Thymus (tissue), 11 donors: ENCODE measurements at regions not wholly inside any gene's neighbourhood (a gene's known extent, or its start where the extent isn't known, plus 50 kb on each side); places are given as distances from the start of the nearest gene placed in this dataset.

Experiments
- DNase-seq, 9 donors: peaks; one replicate each; pipeline ENCODE4 v3.0.0-alpha.2; 2013; ENCODE audit warnings: low spot score in 9 of 9, low read depth in 6 of 9, missing footprints in 1 of 9
- H3K27ac ChIP-seq, 2 donors: one replicate each; pipeline ENCODE4 v1.5.1; 2013; ENCODE audit warnings: control low read depth in 1 of 2, low read depth in 1 of 2, low read length in 1 of 2, mild to moderate bottlenecking in 1 of 2, moderate library complexity in 1 of 2
- H3K27me3 ChIP-seq, 2 donors: one replicate each; pipeline ENCODE4 v1.5.1; 2013; ENCODE audit warnings: low read length in 1 of 2; ENCODE audit not compliant: control insufficient read depth in 2 of 2, insufficient read depth in 1 of 2
- H3K36me3 ChIP-seq, 2 donors: one replicate each; pipeline ENCODE4 v1.5.1; 2013; ENCODE audit warnings: low read length in 1 of 2, mild to moderate bottlenecking in 1 of 2, moderate library complexity in 1 of 2; ENCODE audit not compliant: control insufficient read depth in 2 of 2, insufficient read depth in 2 of 2
- H3K4me1 ChIP-seq, 2 donors: one replicate each; pipeline ENCODE4 v1.5.1; 2013; ENCODE audit warnings: low read length in 2 of 2; ENCODE audit not compliant: control insufficient read depth in 2 of 2, insufficient read depth in 2 of 2
- H3K4me3 ChIP-seq, 2 donors: one replicate each; pipeline ENCODE4 v1.5.1; 2013; ENCODE audit warnings: low read length in 2 of 2, control low read depth in 1 of 2, mild to moderate bottlenecking in 1 of 2
- H3K9me3 ChIP-seq, 2 donors: one replicate each; pipeline ENCODE4 v1.5.1; 2013; ENCODE audit warnings: low read length in 1 of 2, mild to moderate bottlenecking in 1 of 2; ENCODE audit not compliant: control insufficient read depth in 2 of 2, insufficient read depth in 1 of 2
- WGBS: extraction: QIAGEN DNeasy Blood & Tissue Kit; methylation state at CpG from one replicate; pipeline ENCODE4 v1.1.7; 2013; 5-methylcytosine and 5-hydroxymethylcytosine counted together
- donor health status: healthy.

GRCh38 chr14:89500303-89500702 lies 83.3 kb upstream of the FOXN3 start:
- H3K4me1 ChIP-seq: peaks cover 2 to 3% of the 10 kb centered on the region in 2 donors
- no peak overlapping the region for H3K4me3 ChIP-seq
- no peaks in the 10 kb centered on the region for H3K27me3 ChIP-seq
- no peak for DNase-seq
- WGBS: 97% methylated on average over 3 of the region's 3 CpGs
- no peaks in the 10 kb centered on the region for H3K9me3 ChIP-seq
- peaks cover 4 to 6% of the 10 kb centered on the region in 2 donors for H3K36me3 ChIP-seq
- H3K27ac ChIP-seq: no peak overlapping the region

GRCh38 chr14:89498878-89499277 lies 81.8 kb upstream of the FOXN3 start:
- Histone ChIP-seq H3K27me3 (no peaks in the 10 kb centered on the region), H3K27ac (no peak overlapping the region), H3K36me3 (peaks cover 4 to 6% of the 10 kb centered on the region in 2 donors), H3K4me1 (no peaks in the 10 kb centered on the region), H3K9me3 (no peaks in the 10 kb centered on the region), H3K4me3 (no peak overlapping the region)
- no peak for DNase-seq
- WGBS: 99% methylated on average over 7 of the region's 7 CpGs

DNA sequence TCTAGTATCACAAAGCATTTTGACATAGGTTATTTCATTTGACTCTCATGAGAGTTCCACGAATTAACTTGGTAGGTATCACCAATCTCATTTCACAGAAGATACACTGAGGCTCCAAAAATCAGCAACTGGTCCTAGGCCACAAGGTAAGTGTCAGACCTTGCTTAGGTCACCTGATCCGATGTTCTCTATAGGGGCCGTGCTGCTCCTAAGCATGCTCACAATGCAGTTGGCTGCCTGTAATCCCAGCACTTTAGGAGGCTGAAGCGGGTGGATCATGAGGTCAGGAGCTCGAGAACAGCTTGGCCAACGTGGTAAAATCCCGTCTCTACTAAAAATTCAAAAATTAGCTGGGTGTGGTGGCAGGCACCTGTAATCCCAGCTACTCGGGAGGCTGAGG lies 78.7 kb upstream of the FOXN3 start:
- Histone ChIP-seq H3K27ac (no peak overlapping the region), H3K36me3 (peaks cover 2 to 6% of the 10 kb centered on the region in 2 donors), H3K4me3 (no peak overlapping the region), H3K9me3 (no peaks in the 10 kb centered on the region), H3K27me3 (no peaks in the 10 kb centered on the region), H3K4me1 (no peaks in the 10 kb centered on the region)
- DNase-seq: no peak
- WGBS: 98% methylated on average over 8 of the region's 8 CpGs

- Histone ChIP-seq H3K36me3 (no peaks in the 10 kb centered on the region), H3K9me3 (no peaks in the 10 kb centered on the region), H3K4me3 (no peak overlapping the region), H3K27me3 (no peaks in the 10 kb centered on the region), H3K27ac (no peak overlapping the region), H3K4me1 (no peaks in the 10 kb centered on the region)
- 93% methylated on average over 11 of the region's 11 CpGs for WGBS
- DNase-seq: no peak
Measured at GRCh38 chr14:89493877-89494634, 77.0 kb upstream of the FOXN3 start.

DNA sequence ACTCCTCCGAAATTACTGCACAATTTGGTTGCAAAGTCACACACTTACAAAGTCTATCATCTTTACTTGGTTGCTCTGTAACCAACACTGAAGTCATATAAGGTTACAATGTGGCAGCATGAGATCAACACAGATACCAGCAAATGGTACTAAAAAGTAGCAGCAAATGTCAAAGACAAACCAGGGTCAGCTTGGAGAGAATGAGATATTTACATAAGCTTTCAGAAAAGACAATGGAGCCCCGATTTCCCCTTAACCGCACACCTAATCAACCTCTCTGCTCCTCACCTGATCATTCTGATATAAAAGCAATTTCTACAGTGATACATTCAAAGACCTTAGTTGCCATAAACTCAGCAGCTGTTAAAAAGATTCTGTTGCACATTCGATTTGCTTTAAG lies 76.4 kb upstream of the FOXN3 start:
- Histone ChIP-seq H3K27me3 (no peaks in the 10 kb centered on the region), H3K27ac (no peak overlapping the region), H3K36me3 (no peaks in the 10 kb centered on the region), H3K9me3 (no peaks in the 10 kb centered on the region), H3K4me3 (no peak overlapping the region), H3K4me1 (no peaks in the 10 kb centered on the region)
- WGBS: 96% methylated on average over 4 of the region's 4 CpGs
- no peak for DNase-seq

DNA sequence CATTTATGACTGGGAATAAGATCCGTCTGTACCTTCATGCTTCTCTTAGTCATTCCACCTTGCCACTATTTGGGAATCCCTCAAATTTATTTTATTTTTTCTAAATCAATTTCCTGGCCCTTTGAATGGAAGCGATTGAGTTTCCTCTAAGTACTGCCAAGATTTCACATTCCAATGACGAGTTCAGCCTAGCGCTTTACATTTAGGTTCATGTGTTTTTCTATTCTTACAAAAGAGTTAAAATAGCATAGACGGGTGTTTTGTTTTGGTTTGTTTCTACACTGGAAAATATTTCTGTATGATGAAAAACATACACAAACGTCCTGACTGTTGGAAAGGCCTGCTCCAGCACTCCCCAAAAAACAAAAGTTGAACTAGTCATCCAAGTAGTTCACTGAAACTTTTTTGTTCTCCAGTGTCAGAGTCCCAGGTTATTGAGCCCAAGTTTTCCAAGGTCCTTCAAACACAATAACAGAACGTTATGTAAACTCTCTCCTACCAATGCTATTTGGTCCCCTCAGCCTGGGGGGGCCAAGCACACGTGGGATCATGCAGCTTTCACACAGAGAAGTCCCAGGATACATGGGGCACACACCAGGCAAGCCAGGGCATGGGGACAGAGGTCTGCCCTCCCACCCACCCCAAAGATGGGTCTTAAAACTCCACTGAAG lies 74.8 kb upstream of the FOXN3 start:
- no peaks in the 10 kb centered on the region for H3K9me3 ChIP-seq
- WGBS: 93% methylated on average over 8 of the region's 8 CpGs
- no peak overlapping the region for H3K27ac ChIP-seq
- H3K4me3 ChIP-seq: no peak overlapping the region
- no peaks in the 10 kb centered on the region for H3K4me1 ChIP-seq
- DNase-seq: no peak
- no peaks in the 10 kb centered on the region for H3K36me3 ChIP-seq
- no peaks in the 10 kb centered on the region for H3K27me3 ChIP-seq

DNA sequence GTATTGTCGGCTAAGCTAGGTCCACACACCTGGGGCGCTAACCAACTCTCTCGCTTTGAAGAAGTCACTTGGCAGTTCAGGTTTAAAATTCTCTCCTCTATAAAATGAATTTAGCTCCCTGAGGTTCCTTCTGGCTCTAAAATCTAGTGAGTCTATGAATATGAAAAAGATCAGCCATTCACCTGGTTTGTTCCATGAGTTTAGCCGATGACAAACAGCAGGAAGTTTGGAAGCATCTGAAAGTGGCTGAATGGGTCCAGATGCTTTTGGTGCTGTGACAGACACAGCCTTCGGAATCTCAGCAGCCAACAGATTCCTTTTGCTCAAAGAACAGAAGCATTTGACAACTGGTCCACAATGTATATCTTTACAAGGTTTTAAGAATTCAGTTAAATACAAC lies 73.4 kb upstream of the FOXN3 start:
- DNase-seq: no peak
- WGBS: 99% methylated on average over 5 of the region's 5 CpGs
- no peaks in the 10 kb centered on the region for H3K4me1 ChIP-seq
- no peaks in the 10 kb centered on the region for H3K9me3 ChIP-seq
- H3K27me3 ChIP-seq: no peaks in the 10 kb centered on the region
- H3K4me3 ChIP-seq: no peak overlapping the region
- peaks cover 0 to 2% of the 10 kb centered on the region in 2 donors for H3K36me3 ChIP-seq
- no peak overlapping the region for H3K27ac ChIP-seq

GRCh38 chr14:89489761-89490437 lies 72.9 kb upstream of the FOXN3 start:
- H3K4me1 ChIP-seq: no peaks in the 10 kb centered on the region
- no peak for DNase-seq
- H3K9me3 ChIP-seq: no peaks in the 10 kb centered on the region
- no peaks in the 10 kb centered on the region for H3K27me3 ChIP-seq
- H3K36me3 ChIP-seq: peaks cover 0 to 6% of the 10 kb centered on the region in 2 donors
- 90% methylated on average over 17 of the region's 17 CpGs for WGBS
- H3K4me3 ChIP-seq: no peak overlapping the region
- H3K27ac ChIP-seq: peak overlapping the region in 1 of 2 donors; percentile 2

DNA sequence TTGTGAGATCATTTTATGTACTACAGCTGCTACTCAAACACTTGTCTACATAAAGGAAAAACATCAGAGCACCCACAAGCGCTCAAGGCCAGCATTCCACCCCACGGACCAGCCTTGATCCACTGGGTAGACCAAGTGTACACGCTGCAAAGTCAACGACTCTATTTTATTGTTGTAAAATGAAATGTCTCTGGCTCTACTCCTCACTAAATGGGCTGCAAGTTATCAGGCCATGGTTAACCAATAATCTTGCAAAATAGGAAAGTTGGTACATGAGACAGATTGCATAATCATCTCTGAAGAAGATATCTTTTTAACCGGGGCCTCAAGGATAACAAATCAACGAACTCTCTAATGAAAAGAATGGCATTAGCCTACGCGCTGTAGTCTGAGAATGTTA lies 69.9 kb upstream of the FOXN3 start:
- H3K4me3 ChIP-seq: no peak overlapping the region
- WGBS: 97% methylated on average over 8 of the region's 8 CpGs
- no peak overlapping the region for H3K27ac ChIP-seq
- peaks cover 0 to 6% of the 10 kb centered on the region in 2 donors for H3K36me3 ChIP-seq
- DNase-seq: no peak
- H3K27me3 ChIP-seq: no peaks in the 10 kb centered on the region
- H3K9me3 ChIP-seq: no peaks in the 10 kb centered on the region
- H3K4me1 ChIP-seq: no peaks in the 10 kb centered on the region
